NB4 (cell line): ENCODE measurements at regions not wholly inside any gene's neighbourhood (a gene's known extent, or its start where the extent isn't known, plus 50 kb on each side); places are given as distances from the start of the nearest gene placed in this dataset.

ENCODE experiments used
- DNase-seq: peaks from one replicate; pipeline ENCODE4 v3.0.0; 2010; ENCODE audit warnings: low read depth
- H3K4me3 ChIP-seq: one replicate; pipeline ENCODE4 v1.5.1; 2011; ENCODE audit warnings: mild to moderate bottlenecking, low read depth, low read length, moderate library complexity
- CTCF ChIP-seq: IDR thresholded peaks from one replicate; pipeline ENCODE4 v1.5.1; 2012; ENCODE audit warnings: low read depth, low read length
- MAX ChIP-seq: IDR thresholded peaks from 2 replicates; pipeline ENCODE4 v1.6.1; 2011; ENCODE audit warnings: low read depth, low read length
- MYC ChIP-seq: IDR thresholded peaks from 2 replicates; pipeline ENCODE4 v1.6.1; 2011; ENCODE audit warnings: low read depth, low read length
- POLR2A ChIP-seq: IDR thresholded peaks from 2 replicates; pipeline ENCODE4 v1.6.1; 2011; ENCODE audit warnings: mild to moderate bottlenecking; ENCODE audit not compliant: insufficient read length; ENCODE audit errors: extremely low read depth

- no peak for TF ChIP-seq POLR2A
- no peak for TF ChIP-seq MYC
- no peak for TF ChIP-seq MAX
- TF ChIP-seq CTCF, result no peak
- no peak overlapping the region for H3K4me3 ChIP-seq
- no peak for DNase-seq
These were observed 55.0 kb upstream of the LRFN2 start for GRCh38 chr6:40642190-40642589.

GRCh38 chr6:40640599-40641227, 53.5 kb upstream of the LRFN2 start:
- TF ChIP-seq MYC, result no peak
- no peak for TF ChIP-seq MAX
- no peak for TF ChIP-seq POLR2A
- no peak for TF ChIP-seq CTCF
- DNase-seq, result peak; percentile 20
- no peak overlapping the region for H3K4me3 ChIP-seq
